ENCODE measurements at regions not wholly inside any gene's neighbourhood (a gene's known extent, or its start where the extent isn't known, plus 50 kb on each side); places are given as distances from the start of the nearest gene placed in this dataset.

- TF ChIP-seq CTCF (IDR thresholded peaks at IDR 0.05) (no peak), POLR2A (IDR thresholded peaks at IDR 0.05) (no peak)
Measured at GRCh38 chr6:128630213-128630612, 109.8 kb upstream of the PTPRK start.
